HEK293 (cell line): ENCODE measurements at regions not wholly inside any gene's neighbourhood (a gene's known extent, or its start where the extent isn't known, plus 50 kb on each side); places are given as distances from the start of the nearest gene placed in this dataset.

ENCODE experiments used
- CTCF ChIA-PET: fragments of 350-600 bp; formaldehyde crosslinking; extraction: SDS; loops from one replicate; lab custom pipeline; 2021; ENCODE audit warnings: antibody characterized with exemption; lab: Yijun Ruan, JAX
- POLR2A ChIA-PET: fragments of 300-600 bp; formaldehyde crosslinking; extraction: SDS; loops from one replicate; lab custom pipeline; 2020; ENCODE audit warnings: antibody characterized with exemption, inconsistent platforms; lab: Yijun Ruan, JAX
- H3K27ac ChIP-seq: fragments of 200-500 bp; sonication (Bioruptor generic); 2 replicates; pipeline ENCODE4 v1.5.1; 2014; ENCODE audit warnings: low read depth, low read length, control low read depth, inconsistent platforms; ENCODE audit errors: extremely low read depth
- H3K36me3 ChIP-seq, 2 experiments: fragments of 200-500 bp in 1 of 2; sonication (Bioruptor generic) in 1 of 2; 1 replicate in 1 of 2; 2 replicates in 1 of 2; pipeline ENCODE4 v1.5.1; 2014 to 2017; ENCODE audit warnings: inconsistent platforms in 2 of 2, low read length in 2 of 2; ENCODE audit not compliant: control insufficient read depth in 2 of 2, insufficient read depth in 1 of 2
- H3K4me1 ChIP-seq: fragments of 200-500 bp; sonication (Bioruptor generic); 2 replicates; pipeline ENCODE4 v1.5.1; 2014; ENCODE audit warnings: mild to moderate bottlenecking, low read length, inconsistent platforms; ENCODE audit not compliant: control insufficient read depth, insufficient read depth
- H3K4me3 ChIP-seq: 2 replicates; pipeline ENCODE4 v1.5.1; 2011; ENCODE audit warnings: low read depth, mild to moderate bottlenecking, control low read depth, low read length, moderate library complexity
- H3K9me3 ChIP-seq: fragments of 200-500 bp; sonication (Bioruptor generic); 2 replicates; pipeline ENCODE4 v1.5.1; 2014; ENCODE audit warnings: low read depth, low read length, inconsistent platforms; ENCODE audit not compliant: control insufficient read depth, insufficient read depth
- EGR2 ChIP-seq: fragments of 450-650 bp; formaldehyde crosslinking; IDR thresholded peaks from 2 replicates; pipeline ENCODE4 v1.5.1; 2016; ENCODE audit warnings: low read depth, missing biosample characterization, missing genetic modification characterization
- KLF10 ChIP-seq: fragments of 450-650 bp; IDR thresholded peaks from 2 replicates; pipeline ENCODE4 v1.5.1; 2018; ENCODE audit warnings: missing biosample characterization, mild to moderate bottlenecking, missing genetic modification characterization
- KLF8 ChIP-seq: fragments of 450-650 bp; formaldehyde crosslinking; IDR thresholded peaks from 2 replicates; pipeline ENCODE4 v1.5.1; 2016; ENCODE audit warnings: missing biosample characterization, missing genetic modification characterization
- SETDB1 ChIP-seq: IDR thresholded peaks from one replicate; pipeline ENCODE4 v1.6.1; 2017; ENCODE audit warnings: mild to moderate bottlenecking, low read length, moderate library complexity, mixed read lengths; ENCODE audit not compliant: insufficient read length
- TRIM28 ChIP-seq: IDR thresholded peaks from 2 replicates; pipeline ENCODE4 v1.6.1; 2011; ENCODE audit warnings: low read length, control low read depth, borderline replicate concordance
- ZEB2 ChIP-seq: fragments of 450-650 bp; formaldehyde crosslinking; IDR thresholded peaks from 2 replicates; pipeline ENCODE4 v1.5.1; 2016; ENCODE audit warnings: missing biosample characterization, missing genetic modification characterization
- ZNF10 ChIP-seq: fragments of 450-650 bp; formaldehyde crosslinking; IDR thresholded peaks from 2 replicates; pipeline ENCODE4 v1.5.1; 2017; ENCODE audit warnings: missing biosample characterization, missing genetic modification characterization
- ZNF138 ChIP-seq: fragments of 450-650 bp; formaldehyde crosslinking; IDR thresholded peaks from 2 replicates; pipeline ENCODE4 v1.5.1; 2016; ENCODE audit warnings: missing biosample characterization, missing genetic modification characterization, borderline replicate concordance
- ZNF140 ChIP-seq: fragments of 450-650 bp; formaldehyde crosslinking; IDR thresholded peaks from 2 replicates; pipeline ENCODE4 v1.5.1; 2016; ENCODE audit warnings: missing biosample characterization, missing genetic modification characterization
- ZNF202 ChIP-seq: fragments of 450-650 bp; formaldehyde crosslinking; IDR thresholded peaks from 2 replicates; pipeline ENCODE4 v1.5.1; 2016; ENCODE audit warnings: missing biosample characterization, missing genetic modification characterization, borderline replicate concordance
- ZNF366 ChIP-seq: fragments of 450-650 bp; formaldehyde crosslinking; conservative IDR thresholded peaks from 2 replicates; pipeline ENCODE4 v1.5.1; 2016; ENCODE audit warnings: missing biosample characterization, missing genetic modification characterization
- ZNF473 ChIP-seq: fragments of 450-650 bp; formaldehyde crosslinking; IDR thresholded peaks from 2 replicates; pipeline ENCODE4 v1.5.1; 2017; ENCODE audit warnings: missing biosample characterization, missing genetic modification characterization
- ZNF48 ChIP-seq: fragments of 450-650 bp; formaldehyde crosslinking; IDR thresholded peaks from 2 replicates; pipeline ENCODE4 v1.5.1; 2016; ENCODE audit warnings: missing biosample characterization, missing genetic modification characterization
- ZNF521 ChIP-seq: fragments of 450-650 bp; formaldehyde crosslinking; IDR thresholded peaks from 2 replicates; pipeline ENCODE4 v1.5.1; 2017; ENCODE audit warnings: missing biosample characterization, mild to moderate bottlenecking, missing genetic modification characterization
- ZNF548 ChIP-seq: fragments of 450-650 bp; formaldehyde crosslinking; IDR thresholded peaks from 2 replicates; pipeline ENCODE4 v1.5.1; 2016; ENCODE audit warnings: missing biosample characterization, missing genetic modification characterization
- ZNF549 ChIP-seq: fragments of 450-650 bp; IDR thresholded peaks from 2 replicates; pipeline ENCODE4 v1.5.1; 2018; ENCODE audit warnings: missing biosample characterization, missing genetic modification characterization, mild to moderate bottlenecking, inconsistent platforms, moderate library complexity
- ZNF560 ChIP-seq: fragments of 450-650 bp; formaldehyde crosslinking; IDR thresholded peaks from 2 replicates; pipeline ENCODE4 v1.5.1; 2017; ENCODE audit warnings: missing biosample characterization, missing genetic modification characterization, borderline replicate concordance
- ZNF658 ChIP-seq: fragments of 450-650 bp; formaldehyde crosslinking; IDR thresholded peaks from 2 replicates; pipeline ENCODE4; 2016; ENCODE audit warnings: missing biosample characterization, missing genetic modification characterization
- ZNF791 ChIP-seq: fragments of 450-650 bp; formaldehyde crosslinking; IDR thresholded peaks from 2 replicates; pipeline ENCODE4 v1.5.1; 2016; ENCODE audit warnings: missing biosample characterization, missing genetic modification characterization
- ZNF837 ChIP-seq: fragments of 450-650 bp; formaldehyde crosslinking; IDR thresholded peaks from 2 replicates; pipeline ENCODE4 v1.5.1; 2016; ENCODE audit warnings: missing biosample characterization, missing genetic modification characterization
- ZNF843 ChIP-seq: fragments of 450-650 bp; formaldehyde crosslinking; IDR thresholded peaks from 2 replicates; pipeline ENCODE4 v1.5.1; 2016; ENCODE audit warnings: missing biosample characterization, missing genetic modification characterization
- TF ChIP-seq, protein P1 (sequence below): fragments of 450-650 bp; formaldehyde crosslinking; IDR thresholded peaks from 2 replicates; pipeline ENCODE4 v1.5.1; 2016; ENCODE audit warnings: missing biosample characterization, missing genetic modification characterization
- TF ChIP-seq, protein P2 (sequence below): fragments of 450-650 bp; formaldehyde crosslinking; IDR thresholded peaks from 2 replicates; pipeline ENCODE4 v1.5.1; 2016; ENCODE audit warnings: missing biosample characterization, missing genetic modification characterization, borderline replicate concordance
- TF ChIP-seq, protein P3 (sequence below): fragments of 450-650 bp; formaldehyde crosslinking; IDR thresholded peaks from 2 replicates; pipeline ENCODE4 v1.5.1; 2016; ENCODE audit warnings: missing biosample characterization, missing genetic modification characterization
- TF ChIP-seq, protein P4 (sequence below): fragments of 450-650 bp; formaldehyde crosslinking; IDR thresholded peaks from 2 replicates; pipeline ENCODE4 v1.5.1; 2016; ENCODE audit warnings: missing biosample characterization, missing genetic modification characterization
- TF ChIP-seq, protein P5 (sequence below): fragments of 450-650 bp; formaldehyde crosslinking; IDR thresholded peaks from 2 replicates; pipeline ENCODE4 v1.5.1; 2017; ENCODE audit warnings: missing biosample characterization, missing genetic modification characterization

DNA sequence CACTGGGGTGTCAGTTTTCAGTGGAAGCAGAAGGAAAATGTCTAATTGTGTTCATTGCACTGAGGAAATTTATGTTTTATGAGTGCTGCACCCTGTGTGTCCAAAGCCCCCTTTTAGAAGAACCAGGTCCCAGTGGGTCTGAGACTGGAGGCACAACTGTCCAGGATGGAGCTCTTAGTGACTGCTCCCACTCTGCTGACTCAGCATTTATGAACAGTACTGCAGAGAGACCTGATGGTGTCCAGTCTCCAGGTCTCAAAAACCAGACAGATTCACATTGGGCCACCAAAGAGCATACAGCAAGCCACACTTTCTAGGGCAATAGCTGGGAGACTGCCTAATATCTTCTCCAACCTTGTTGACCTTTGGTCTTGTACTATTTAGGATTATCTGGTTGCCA lies 321.9 kb downstream of the CBLN1 start (continued):
- no peak for TF ChIP-seq ZNF521 (tag by site-specific recombination)
- TF ChIP-seq ZNF549 (tag by site-specific recombination) = no peak
- no peak for TF ChIP-seq SETDB1
- no peak for TF ChIP-seq ZNF138 (tag by site-specific recombination)
- no peak for TF ChIP-seq ZNF366
- TF ChIP-seq, protein P1, sequence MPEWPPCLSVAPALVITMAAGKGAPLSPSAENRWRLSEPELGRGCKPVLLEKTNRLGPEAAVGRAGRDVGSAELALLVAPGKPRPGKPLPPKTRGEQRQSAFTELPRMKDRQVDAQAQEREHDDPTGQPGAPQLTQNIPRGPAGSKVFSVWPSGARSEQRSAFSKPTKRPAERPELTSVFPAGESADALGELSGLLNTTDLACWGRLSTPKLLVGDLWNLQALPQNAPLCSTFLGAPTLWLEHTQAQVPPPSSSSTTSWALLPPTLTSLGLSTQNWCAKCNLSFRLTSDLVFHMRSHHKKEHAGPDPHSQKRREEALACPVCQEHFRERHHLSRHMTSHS = no peak
- TF ChIP-seq ZNF560 (tag by site-specific recombination) = no peak
- TF ChIP-seq ZNF10 (tag by site-specific recombination) = no peak
- no peak for TF ChIP-seq ZNF140
- TF ChIP-seq, all 188 proteins: peak for 0

DNA sequence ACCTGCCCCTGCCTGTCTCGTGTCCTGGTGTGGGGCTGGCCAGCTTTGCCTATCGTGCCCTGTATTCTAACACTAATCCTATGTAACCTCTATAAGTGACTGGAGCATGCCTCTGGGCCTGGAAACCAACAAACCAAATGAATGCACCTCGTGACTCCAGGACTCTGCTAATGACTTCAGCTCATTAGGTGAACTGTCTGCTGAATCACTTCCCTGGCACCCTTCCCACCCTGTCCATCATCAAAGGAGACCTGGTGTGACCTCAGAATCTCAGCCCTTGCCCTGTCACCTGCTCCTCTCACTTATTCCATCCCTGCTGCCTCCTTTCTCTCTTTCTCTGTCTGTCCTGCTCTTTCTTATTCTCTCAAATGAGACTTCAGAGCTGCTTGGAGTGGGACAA lies 322.4 kb downstream of the CBLN1 start:
- H3K27ac ChIP-seq = no peak overlapping the region
- H3K4me3 ChIP-seq = no peak overlapping the region
- H3K4me1 ChIP-seq = no peaks in the 10 kb centered on the region
- no peaks in the 10 kb centered on the region for H3K36me3 ChIP-seq
- POLR2A ChIA-PET = no interaction called here
- CTCF ChIA-PET = no interaction called here
- TF ChIP-seq, protein P2, sequence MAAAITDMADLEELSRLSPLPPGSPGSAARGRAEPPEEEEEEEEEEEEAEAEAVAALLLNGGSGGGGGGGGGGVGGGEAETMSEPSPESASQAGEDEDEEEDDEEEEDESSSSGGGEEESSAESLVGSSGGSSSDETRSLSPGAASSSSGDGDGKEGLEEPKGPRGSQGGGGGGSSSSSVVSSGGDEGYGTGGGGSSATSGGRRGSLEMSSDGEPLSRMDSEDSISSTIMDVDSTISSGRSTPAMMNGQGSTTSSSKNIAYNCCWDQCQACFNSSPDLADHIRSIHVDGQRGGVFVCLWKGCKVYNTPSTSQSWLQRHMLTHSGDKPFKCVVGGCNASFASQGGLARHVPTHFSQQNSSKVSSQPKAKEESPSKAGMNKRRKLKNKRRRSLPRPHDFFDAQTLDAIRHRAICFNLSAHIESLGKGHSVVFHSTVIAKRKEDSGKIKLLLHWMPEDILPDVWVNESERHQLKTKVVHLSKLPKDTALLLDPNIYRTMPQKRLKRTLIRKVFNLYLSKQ (tag by site-specific recombination) = no peak
- TF ChIP-seq EGR2 (tag by site-specific recombination) (no peak), ZNF548 (tag by site-specific recombination) (no peak), KLF10 (tag by site-specific recombination) (no peak), ZEB2 (tag by site-specific recombination) (no peak), ZNF10 (tag by site-specific recombination) (no peak), ZNF202 (tag by site-specific recombination) (no peak), TRIM28 (no peak), ZNF791 (tag by site-specific recombination) (no peak), ZNF837 (no peak), ZNF843 (tag by site-specific recombination) (no peak), ZNF473 (tag by site-specific recombination) (no peak), ZNF658 (no peak), ZNF48 (tag by site-specific recombination) (no peak), KLF8 (tag by site-specific recombination) (no peak)
- TF ChIP-seq, protein P3, sequence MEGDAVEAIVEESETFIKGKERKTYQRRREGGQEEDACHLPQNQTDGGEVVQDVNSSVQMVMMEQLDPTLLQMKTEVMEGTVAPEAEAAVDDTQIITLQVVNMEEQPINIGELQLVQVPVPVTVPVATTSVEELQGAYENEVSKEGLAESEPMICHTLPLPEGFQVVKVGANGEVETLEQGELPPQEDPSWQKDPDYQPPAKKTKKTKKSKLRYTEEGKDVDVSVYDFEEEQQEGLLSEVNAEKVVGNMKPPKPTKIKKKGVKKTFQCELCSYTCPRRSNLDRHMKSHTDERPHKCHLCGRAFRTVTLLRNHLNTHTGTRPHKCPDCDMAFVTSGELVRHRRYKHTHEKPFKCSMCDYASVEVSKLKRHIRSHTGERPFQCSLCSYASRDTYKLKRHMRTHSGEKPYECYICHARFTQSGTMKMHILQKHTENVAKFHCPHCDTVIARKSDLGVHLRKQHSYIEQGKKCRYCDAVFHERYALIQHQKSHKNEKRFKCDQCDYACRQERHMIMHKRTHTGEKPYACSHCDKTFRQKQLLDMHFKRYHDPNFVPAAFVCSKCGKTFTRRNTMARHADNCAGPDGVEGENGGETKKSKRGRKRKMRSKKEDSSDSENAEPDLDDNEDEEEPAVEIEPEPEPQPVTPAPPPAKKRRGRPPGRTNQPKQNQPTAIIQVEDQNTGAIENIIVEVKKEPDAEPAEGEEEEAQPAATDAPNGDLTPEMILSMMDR (tag by site-specific recombination) = no peak
- TF ChIP-seq, protein P4, sequence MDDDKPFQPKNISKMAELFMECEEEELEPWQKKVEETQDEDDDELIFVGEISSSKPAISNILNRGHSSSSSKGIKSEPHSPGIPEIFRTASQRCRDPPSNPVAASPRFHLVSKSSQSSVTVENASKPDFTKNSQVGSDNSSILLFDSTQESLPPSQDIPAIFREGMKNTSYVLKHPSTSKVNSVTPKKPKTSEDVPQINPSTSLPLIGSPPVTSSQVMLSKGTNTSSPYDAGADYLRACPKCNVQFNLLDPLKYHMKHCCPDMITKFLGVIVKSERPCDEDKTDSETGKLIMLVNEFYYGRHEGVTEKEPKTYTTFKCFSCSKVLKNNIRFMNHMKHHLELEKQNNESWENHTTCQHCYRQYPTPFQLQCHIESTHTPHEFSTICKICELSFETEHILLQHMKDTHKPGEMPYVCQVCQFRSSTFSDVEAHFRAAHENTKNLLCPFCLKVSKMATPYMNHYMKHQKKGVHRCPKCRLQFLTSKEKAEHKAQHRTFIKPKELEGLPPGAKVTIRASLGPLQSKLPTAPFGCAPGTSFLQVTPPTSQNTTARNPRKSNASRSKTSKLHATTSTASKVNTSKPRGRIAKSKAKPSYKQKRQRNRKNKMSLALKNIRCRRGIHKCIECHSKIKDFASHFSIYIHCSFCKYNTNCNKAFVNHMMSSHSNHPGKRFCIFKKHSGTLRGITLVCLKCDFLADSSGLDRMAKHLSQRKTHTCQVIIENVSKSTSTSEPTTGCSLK = no peak
- TF ChIP-seq, protein P5, sequence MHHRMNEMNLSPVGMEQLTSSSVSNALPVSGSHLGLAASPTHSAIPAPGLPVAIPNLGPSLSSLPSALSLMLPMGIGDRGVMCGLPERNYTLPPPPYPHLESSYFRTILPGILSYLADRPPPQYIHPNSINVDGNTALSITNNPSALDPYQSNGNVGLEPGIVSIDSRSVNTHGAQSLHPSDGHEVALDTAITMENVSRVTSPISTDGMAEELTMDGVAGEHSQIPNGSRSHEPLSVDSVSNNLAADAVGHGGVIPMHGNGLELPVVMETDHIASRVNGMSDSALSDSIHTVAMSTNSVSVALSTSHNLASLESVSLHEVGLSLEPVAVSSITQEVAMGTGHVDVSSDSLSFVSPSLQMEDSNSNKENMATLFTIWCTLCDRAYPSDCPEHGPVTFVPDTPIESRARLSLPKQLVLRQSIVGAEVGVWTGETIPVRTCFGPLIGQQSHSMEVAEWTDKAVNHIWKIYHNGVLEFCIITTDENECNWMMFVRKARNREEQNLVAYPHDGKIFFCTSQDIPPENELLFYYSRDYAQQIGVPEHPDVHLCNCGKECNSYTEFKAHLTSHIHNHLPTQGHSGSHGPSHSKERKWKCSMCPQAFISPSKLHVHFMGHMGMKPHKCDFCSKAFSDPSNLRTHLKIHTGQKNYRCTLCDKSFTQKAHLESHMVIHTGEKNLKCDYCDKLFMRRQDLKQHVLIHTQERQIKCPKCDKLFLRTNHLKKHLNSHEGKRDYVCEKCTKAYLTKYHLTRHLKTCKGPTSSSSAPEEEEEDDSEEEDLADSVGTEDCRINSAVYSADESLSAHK (tag by site-specific recombination) = no peak
- H3K9me3 ChIP-seq = no peaks in the 10 kb centered on the region
